ENCODE measurements at regions not wholly inside any gene's neighbourhood (a gene's known extent, or its start where the extent isn't known, plus 50 kb on each side); places are given as distances from the start of the nearest gene placed in this dataset.

DNA sequence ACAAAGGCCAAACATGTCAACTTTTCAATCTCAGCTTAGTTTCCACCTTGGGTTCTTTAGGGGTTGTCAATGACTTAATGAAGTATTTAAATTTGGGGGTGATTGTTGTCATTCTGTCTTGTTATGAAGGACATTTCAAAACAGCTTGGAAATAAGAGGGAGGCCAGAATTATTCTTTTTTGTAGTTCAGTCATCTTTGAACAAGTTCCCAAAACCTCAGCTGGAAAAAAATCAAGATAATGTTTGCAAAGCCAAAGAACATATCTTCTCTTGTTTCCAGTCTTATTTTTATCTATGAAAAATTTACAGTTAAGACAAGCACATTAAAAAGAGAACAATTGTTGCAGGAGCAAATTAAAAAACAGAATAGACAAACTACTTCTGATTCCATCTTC lies 612.8 kb downstream of the INSC start:
- TF ChIP-seq, protein P1, sequence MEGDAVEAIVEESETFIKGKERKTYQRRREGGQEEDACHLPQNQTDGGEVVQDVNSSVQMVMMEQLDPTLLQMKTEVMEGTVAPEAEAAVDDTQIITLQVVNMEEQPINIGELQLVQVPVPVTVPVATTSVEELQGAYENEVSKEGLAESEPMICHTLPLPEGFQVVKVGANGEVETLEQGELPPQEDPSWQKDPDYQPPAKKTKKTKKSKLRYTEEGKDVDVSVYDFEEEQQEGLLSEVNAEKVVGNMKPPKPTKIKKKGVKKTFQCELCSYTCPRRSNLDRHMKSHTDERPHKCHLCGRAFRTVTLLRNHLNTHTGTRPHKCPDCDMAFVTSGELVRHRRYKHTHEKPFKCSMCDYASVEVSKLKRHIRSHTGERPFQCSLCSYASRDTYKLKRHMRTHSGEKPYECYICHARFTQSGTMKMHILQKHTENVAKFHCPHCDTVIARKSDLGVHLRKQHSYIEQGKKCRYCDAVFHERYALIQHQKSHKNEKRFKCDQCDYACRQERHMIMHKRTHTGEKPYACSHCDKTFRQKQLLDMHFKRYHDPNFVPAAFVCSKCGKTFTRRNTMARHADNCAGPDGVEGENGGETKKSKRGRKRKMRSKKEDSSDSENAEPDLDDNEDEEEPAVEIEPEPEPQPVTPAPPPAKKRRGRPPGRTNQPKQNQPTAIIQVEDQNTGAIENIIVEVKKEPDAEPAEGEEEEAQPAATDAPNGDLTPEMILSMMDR (IDR thresholded peaks at IDR 0.05), result no peak
- TF ChIP-seq POLR2A (IDR thresholded peaks at IDR 0.05), result no peak
